ENCODE measurements at regions not wholly inside any gene's neighbourhood (a gene's known extent, or its start where the extent isn't known, plus 50 kb on each side); places are given as distances from the start of the nearest gene placed in this dataset.

GRCh38 chr18:11251229-11251890 is 102.0 kb upstream of the PIEZO2 start:
- no peak for TF ChIP-seq NFIC (IDR thresholded peaks at IDR 0.05; ENCODE audit: borderline replicate concordance)
- TF ChIP-seq TAF1 (IDR thresholded peaks at IDR 0.05; ENCODE audit: borderline replicate concordance, low read depth, low read length), result no peak
- no peak for TF ChIP-seq ELF1 (IDR thresholded peaks at IDR 0.05)
- TF ChIP-seq YY1 (IDR thresholded peaks at IDR 0.05; ENCODE audit: low read depth), result no peak
- TF ChIP-seq, protein P1, sequence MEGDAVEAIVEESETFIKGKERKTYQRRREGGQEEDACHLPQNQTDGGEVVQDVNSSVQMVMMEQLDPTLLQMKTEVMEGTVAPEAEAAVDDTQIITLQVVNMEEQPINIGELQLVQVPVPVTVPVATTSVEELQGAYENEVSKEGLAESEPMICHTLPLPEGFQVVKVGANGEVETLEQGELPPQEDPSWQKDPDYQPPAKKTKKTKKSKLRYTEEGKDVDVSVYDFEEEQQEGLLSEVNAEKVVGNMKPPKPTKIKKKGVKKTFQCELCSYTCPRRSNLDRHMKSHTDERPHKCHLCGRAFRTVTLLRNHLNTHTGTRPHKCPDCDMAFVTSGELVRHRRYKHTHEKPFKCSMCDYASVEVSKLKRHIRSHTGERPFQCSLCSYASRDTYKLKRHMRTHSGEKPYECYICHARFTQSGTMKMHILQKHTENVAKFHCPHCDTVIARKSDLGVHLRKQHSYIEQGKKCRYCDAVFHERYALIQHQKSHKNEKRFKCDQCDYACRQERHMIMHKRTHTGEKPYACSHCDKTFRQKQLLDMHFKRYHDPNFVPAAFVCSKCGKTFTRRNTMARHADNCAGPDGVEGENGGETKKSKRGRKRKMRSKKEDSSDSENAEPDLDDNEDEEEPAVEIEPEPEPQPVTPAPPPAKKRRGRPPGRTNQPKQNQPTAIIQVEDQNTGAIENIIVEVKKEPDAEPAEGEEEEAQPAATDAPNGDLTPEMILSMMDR (IDR thresholded peaks at IDR 0.05), result no peak
